Smooth muscle cell (in vitro differentiated cells): ENCODE measurements at regions not wholly inside any gene's neighbourhood (a gene's known extent, or its start where the extent isn't known, plus 50 kb on each side); places are given as distances from the start of the nearest gene placed in this dataset.
A peak's percentile ranks its signal among the peaks of the same experiment; 100 is the strongest.

Source experiments
- DNase-seq: peaks from one replicate; lab custom pipeline; 2025; ENCODE audit not compliant: unreplicated experiment; lab: John Stamatoyannopoulos, UW
- H2AFZ ChIP-seq: fragments of 200-600 bp; sonication (generic); 2 replicates; pipeline ENCODE4 v1.6.0; 2016; ENCODE audit warnings: antibody characterized with exemption, low read depth, mild to moderate bottlenecking
- H3F3A ChIP-seq: fragments of 200-600 bp; sonication (generic); 2 replicates; pipeline ENCODE4 v1.6.0; 2017; ENCODE audit warnings: antibody characterized with exemption, low read depth
- H3K27ac ChIP-seq: fragments of 200-600 bp; sonication (generic); 2 replicates; pipeline ENCODE4 v1.5.1; 2016; ENCODE audit warnings: low read depth, mild to moderate bottlenecking
- H3K27me3 ChIP-seq: fragments of 200-600 bp; sonication (generic); 2 replicates; pipeline ENCODE4 v1.6.1; 2016; ENCODE audit warnings: low read depth, mild to moderate bottlenecking
- H3K36me3 ChIP-seq: fragments of 200-600 bp; sonication (generic); 2 replicates; pipeline ENCODE4 v1.5.1; 2016; ENCODE audit warnings: low read depth
- H3K4me1 ChIP-seq: fragments of 200-600 bp; sonication (generic); 2 replicates; pipeline ENCODE4 v1.5.1; 2016; ENCODE audit warnings: low read depth
- H3K4me2 ChIP-seq: fragments of 200-600 bp; sonication (generic); 2 replicates; pipeline ENCODE4 v1.6.0; 2016; ENCODE audit warnings: mild to moderate bottlenecking
- H3K4me3 ChIP-seq: fragments of 200-600 bp; sonication (generic); 2 replicates; pipeline ENCODE4 v1.5.1; 2016; ENCODE audit warnings: mild to moderate bottlenecking
- H3K79me2 ChIP-seq: fragments of 200-600 bp; sonication (generic); 2 replicates; pipeline ENCODE4 v1.6.0; 2016; ENCODE audit warnings: low read depth, mild to moderate bottlenecking
- H3K9ac ChIP-seq: fragments of 200-600 bp; sonication (generic); 2 replicates; pipeline ENCODE4 v1.6.0; 2016; ENCODE audit warnings: low read depth
- H3K9me3 ChIP-seq: fragments of 200-600 bp; sonication (generic); replicated peaks from 2 replicates; pipeline ENCODE4 v1.5.1; 2016; ENCODE audit warnings: low read depth
- H4K20me1 ChIP-seq: fragments of 200-600 bp; sonication (generic); 2 replicates; pipeline ENCODE4 v1.6.0; 2016; ENCODE audit warnings: low read depth
- CTCF ChIP-seq: fragments of 200-600 bp; sonication (generic); IDR thresholded peaks from 2 replicates; pipeline ENCODE4 v1.5.1; 2017; ENCODE audit warnings: borderline replicate concordance, mild to moderate bottlenecking, antibody characterized with exemption; ENCODE audit not compliant: insufficient read depth, poor library complexity, severe bottlenecking
- WGBS: methylation state at CpG from one replicate; pipeline ENCODE4 v1.1.7; 2016; ENCODE audit warnings: low lambda C conversion rate; 5-methylcytosine and 5-hydroxymethylcytosine counted together

GRCh38 chr9:7368410-7369292, 430.9 kb downstream of the DMAC1 start:
- peaks cover 6% of the 10 kb centered on the region for H3F3A ChIP-seq
- no peak overlapping the region for H3K4me3 ChIP-seq
- H3K9me3 ChIP-seq, result no peaks in the 10 kb centered on the region
- peaks cover 9% of the 10 kb centered on the region for H3K4me1 ChIP-seq
- H3K27me3 ChIP-seq, result no peaks in the 10 kb centered on the region
- TF ChIP-seq CTCF, result no peak
- H3K27ac ChIP-seq, result peak overlapping the region; percentile 47
- no peaks in the 10 kb centered on the region for H4K20me1 ChIP-seq
- no peak for DNase-seq
- H3K9ac ChIP-seq, result no peak overlapping the region
- 25% methylated on average over 6 of the region's 6 CpGs for WGBS
- no peaks in the 10 kb centered on the region for H3K36me3 ChIP-seq
- H2AFZ ChIP-seq, result no peak overlapping the region
- H3K79me2 ChIP-seq, result no peaks in the 10 kb centered on the region
- H3K4me2 ChIP-seq, result peak overlapping the region; percentile 8

- peaks cover 6% of the 10 kb centered on the region for H3F3A ChIP-seq
- H3K27me3 ChIP-seq, result no peaks in the 10 kb centered on the region
- peak overlapping the region; percentile 47 for H3K27ac ChIP-seq
- H4K20me1 ChIP-seq, result no peaks in the 10 kb centered on the region
- H3K79me2 ChIP-seq, result no peaks in the 10 kb centered on the region
- H3K36me3 ChIP-seq, result no peaks in the 10 kb centered on the region
- H2AFZ ChIP-seq, result no peak overlapping the region
- no peak overlapping the region for H3K9ac ChIP-seq
- peaks cover 13% of the 10 kb centered on the region for H3K4me1 ChIP-seq
- DNase-seq, result no peak
- no peak for TF ChIP-seq CTCF
- WGBS, result 50% methylated on average over 1 of the region's 1 CpG
- H3K4me3 ChIP-seq, result no peak overlapping the region
- H3K9me3 ChIP-seq, result no peaks in the 10 kb centered on the region
- peak overlapping the region; percentile 8 for H3K4me2 ChIP-seq
These were observed 431.9 kb downstream of the DMAC1 start for GRCh38 chr9:7367726-7368125.

GRCh38 chr9:7366121-7366520, 433.5 kb downstream of the DMAC1 start:
- no peak overlapping the region for H3K9ac ChIP-seq
- no peaks in the 10 kb centered on the region for H3K36me3 ChIP-seq
- no peak for DNase-seq
- H2AFZ ChIP-seq, result no peak overlapping the region
- H3K4me1 ChIP-seq, result peaks cover 13% of the 10 kb centered on the region
- 13% methylated on average over 1 of the region's 1 CpG for WGBS
- H3K27me3 ChIP-seq, result no peaks in the 10 kb centered on the region
- H3K4me2 ChIP-seq, result peak overlapping the region; percentile 20
- peaks cover 6% of the 10 kb centered on the region for H3F3A ChIP-seq
- no peaks in the 10 kb centered on the region for H3K79me2 ChIP-seq
- no peak for TF ChIP-seq CTCF
- no peak overlapping the region for H3K27ac ChIP-seq
- no peak overlapping the region for H3K4me3 ChIP-seq
- no peaks in the 10 kb centered on the region for H4K20me1 ChIP-seq
- no peaks in the 10 kb centered on the region for H3K9me3 ChIP-seq
